H9 (cell line): ENCODE measurements at regions not wholly inside any gene's neighbourhood (a gene's known extent, or its start where the extent isn't known, plus 50 kb on each side); places are given as distances from the start of the nearest gene placed in this dataset.

Experiments
- DNase-seq: peaks from one replicate; pipeline ENCODE4 v3.0.0-alpha.2; 2017
- H2AFZ ChIP-seq: one replicate; pipeline ENCODE4 v1.6.1; 2013; ENCODE audit warnings: mild to moderate bottlenecking, low read length, control low read depth, moderate library complexity
- H2AK5ac ChIP-seq: 2 replicates; pipeline ENCODE4 v1.6.1; 2013; ENCODE audit warnings: low read length, control low read depth, mixed read lengths; ENCODE audit not compliant: insufficient read length
- H2BK120ac ChIP-seq: one replicate; pipeline ENCODE4 v1.6.1; 2013; ENCODE audit warnings: low read depth, mild to moderate bottlenecking, low read length, control low read depth, inconsistent platforms; ENCODE audit not compliant: poor library complexity, severe bottlenecking
- H2BK12ac ChIP-seq: 2 replicates; pipeline ENCODE4 v1.6.1; 2013; ENCODE audit warnings: low read length, control low read depth, mixed read lengths, low read depth; ENCODE audit not compliant: insufficient read length
- H2BK15ac ChIP-seq: 2 replicates; pipeline ENCODE4 v1.6.1; 2013; ENCODE audit warnings: low read depth, low read length, control low read depth
- H2BK20ac ChIP-seq: one replicate; pipeline ENCODE4 v1.6.1; 2013; ENCODE audit warnings: low read depth, mild to moderate bottlenecking, low read length, control low read depth, inconsistent platforms; ENCODE audit not compliant: poor library complexity, severe bottlenecking
- H2BK5ac ChIP-seq: 2 replicates; pipeline ENCODE4 v1.6.1; 2013; ENCODE audit warnings: low read length, control low read depth, mixed read lengths; ENCODE audit not compliant: insufficient read length
- H3K14ac ChIP-seq: 2 replicates; pipeline ENCODE4 v1.6.1; 2013; ENCODE audit warnings: low read length, control low read depth; ENCODE audit not compliant: insufficient read depth
- H3K18ac ChIP-seq: 2 replicates; pipeline ENCODE4 v1.6.1; 2013; ENCODE audit warnings: low read depth, mild to moderate bottlenecking, mixed read lengths, low read length, control low read depth; ENCODE audit not compliant: insufficient read length
- H3K23ac ChIP-seq: 2 replicates; pipeline ENCODE4 v1.6.1; 2013; ENCODE audit warnings: low read length, control low read depth, mixed read lengths, low read depth; ENCODE audit not compliant: insufficient read length
- H3K23me2 ChIP-seq: 2 replicates; pipeline ENCODE4 v1.6.1; 2013; ENCODE audit warnings: low read depth, mild to moderate bottlenecking, mixed read lengths, low read length, control low read depth; ENCODE audit not compliant: insufficient read length, poor library complexity, severe bottlenecking
- H3K27ac ChIP-seq: 2 replicates; pipeline ENCODE4 v1.5.1; 2013; ENCODE audit warnings: low read length, control low read depth, mixed read lengths, low read depth; ENCODE audit not compliant: insufficient read length
- H3K27me3 ChIP-seq: 2 replicates; pipeline ENCODE4 v1.6.1; 2013; ENCODE audit warnings: low read length, control low read depth, inconsistent platforms; ENCODE audit not compliant: insufficient read depth
- H3K4ac ChIP-seq: 2 replicates; pipeline ENCODE4 v1.6.1; 2013; ENCODE audit warnings: low read depth, mild to moderate bottlenecking, control low read depth, inconsistent platforms, low read length, moderate library complexity
- H3K4me1 ChIP-seq: 2 replicates; pipeline ENCODE4 v1.6.1; 2013; ENCODE audit warnings: low read length, control low read depth, inconsistent platforms; ENCODE audit not compliant: insufficient read depth
- H3K4me2 ChIP-seq: 2 replicates; pipeline ENCODE4 v1.6.1; 2013; ENCODE audit warnings: low read length, control low read depth, mixed read lengths; ENCODE audit not compliant: insufficient read length, insufficient read depth
- H3K56ac ChIP-seq: 2 replicates; pipeline ENCODE4 v1.6.1; 2013; ENCODE audit warnings: low read depth, mild to moderate bottlenecking, mixed read lengths, low read length, control low read depth; ENCODE audit not compliant: insufficient read length
- H3K79me1 ChIP-seq: 2 replicates; pipeline ENCODE4 v1.6.1; 2013; ENCODE audit warnings: low read depth, mild to moderate bottlenecking, moderate library complexity, low read length, control low read depth, inconsistent platforms; ENCODE audit not compliant: insufficient read depth, poor library complexity, severe bottlenecking
- H3K79me2 ChIP-seq: 2 replicates; pipeline ENCODE4 v1.6.1; 2013; ENCODE audit warnings: low read length, control low read depth, inconsistent platforms; ENCODE audit not compliant: insufficient read depth
- H3K9ac ChIP-seq: 2 replicates; pipeline ENCODE4 v1.6.1; 2013; ENCODE audit warnings: low read length, control low read depth, mixed read lengths; ENCODE audit not compliant: insufficient read length; ENCODE audit errors: extremely low read depth
- H3K9me3 ChIP-seq: one replicate; pipeline ENCODE4 v1.6.1; 2013; ENCODE audit warnings: low read depth, low read length, inconsistent platforms; ENCODE audit not compliant: control insufficient read depth
- H3T11ph ChIP-seq: one replicate; pipeline ENCODE4 v1.6.1; 2013; ENCODE audit warnings: mild to moderate bottlenecking, low read length, control low read depth, inconsistent platforms
- H4K20me1 ChIP-seq: one replicate; pipeline ENCODE4 v1.6.1; 2013; ENCODE audit not compliant: control insufficient read depth, insufficient read length, insufficient read depth
- H4K5ac ChIP-seq: 2 replicates; pipeline ENCODE4 v1.6.1; 2013; ENCODE audit warnings: low read depth, mild to moderate bottlenecking, mixed read lengths, low read length, control low read depth; ENCODE audit not compliant: insufficient read length
- H4K8ac ChIP-seq: replicated peaks from 2 replicates; pipeline ENCODE4 v1.6.1; 2013; ENCODE audit warnings: low read length, control low read depth, mixed read lengths, low read depth; ENCODE audit not compliant: insufficient read length
- H4K91ac ChIP-seq: 2 replicates; pipeline ENCODE4 v1.6.1; 2013; ENCODE audit warnings: low read depth, mild to moderate bottlenecking, moderate library complexity, mixed read lengths, low read length, control low read depth; ENCODE audit not compliant: insufficient read length
- H3K27ac Mint-ChIP-seq, 3 experiments: 2 replicates in 2 of 3; 3 replicates in 1 of 3; pipeline ENCODE4 v1.8.0; 2020 to 2021; ENCODE audit warnings: mixed read lengths in 3 of 3, mild to moderate bottlenecking in 1 of 3, moderate library complexity in 1 of 3
- H3K27me3 Mint-ChIP-seq: 2 replicates; pipeline ENCODE4 v1.8.0; 2021; ENCODE audit warnings: low read depth, mild to moderate bottlenecking, moderate library complexity, mixed read lengths
- H3K36me3 Mint-ChIP-seq, 3 experiments: 2 replicates in 2 of 3; 3 replicates in 1 of 3; pipeline ENCODE4 v1.8.0; 2020 to 2021; ENCODE audit warnings: low read depth in 3 of 3, mixed read lengths in 3 of 3; ENCODE audit not compliant: insufficient read depth in 1 of 3
- H3K4me1 Mint-ChIP-seq, 2 experiments: 2 replicates each; pipeline ENCODE4 v1.8.0; 2020; ENCODE audit warnings: mixed read lengths in 2 of 2
- H3K4me3 Mint-ChIP-seq, 2 experiments: 2 replicates in 1 of 2; 3 replicates in 1 of 2; pipeline ENCODE4 v1.8.0; 2020 to 2021; ENCODE audit warnings: mild to moderate bottlenecking in 2 of 2, mixed read lengths in 2 of 2, moderate library complexity in 1 of 2
- H3K9me3 Mint-ChIP-seq, 2 experiments: 2 replicates in 1 of 2; 3 replicates in 1 of 2; pipeline ENCODE4 v1.8.0; 2020; ENCODE audit warnings: mild to moderate bottlenecking in 2 of 2, mixed read lengths in 2 of 2, moderate library complexity in 1 of 2
- CTCF ChIP-seq: fragments of 200-600 bp; sonication (generic); conservative IDR thresholded peaks from 3 replicates; pipeline ENCODE4 v1.8.0; 2021; ENCODE audit warnings: antibody characterized with exemption, mild to moderate bottlenecking
- WGBS: extraction: QIAGEN DNeasy Blood & Tissue Kit; methylation state at CpG from one replicate; pipeline ENCODE4 v1.1.7; 2013; ENCODE audit warnings: missing lambda C conversion rate, low lambda C conversion rate, mixed read lengths; ENCODE audit not compliant: insufficient read length; ENCODE audit errors: extremely low coverage; 5-methylcytosine and 5-hydroxymethylcytosine counted together

- no peak overlapping the region for H2BK20ac ChIP-seq
- H4K5ac ChIP-seq = no peak overlapping the region
- H3K36me3 Mint-ChIP-seq = peaks cover 0 to 5% (median 0%) of the 10 kb centered on the region in 3 experiments; a peak in 3 of 7 replicates
- no peak overlapping the region for H3K4me3 Mint-ChIP-seq
- H3K27me3 Mint-ChIP-seq = peaks cover 33% of the 10 kb centered on the region
- H4K91ac ChIP-seq = no peak overlapping the region
- H2BK120ac ChIP-seq = no peak overlapping the region
- H2BK12ac ChIP-seq = no peak overlapping the region
- H3K4me1 Mint-ChIP-seq = peaks cover 13 to 31% of the 10 kb centered on the region in 2 experiments
- TF ChIP-seq CTCF = peak; percentile 61
- H3K23me2 ChIP-seq = no peaks in the 10 kb centered on the region
- H3K4me2 ChIP-seq = no peak overlapping the region
- H2AK5ac ChIP-seq = no peak overlapping the region
- H3K4me1 ChIP-seq = no peaks in the 10 kb centered on the region
- no peak overlapping the region for H3T11ph ChIP-seq
- H2AFZ ChIP-seq = no peak overlapping the region
- H4K8ac ChIP-seq = no peak overlapping the region
- no peak overlapping the region for H2BK15ac ChIP-seq
- no peak overlapping the region for H3K18ac ChIP-seq
- no CpG with 5 or more reads among the region's 6 CpGs for WGBS
- no peak overlapping the region for H3K9ac ChIP-seq
- no peak for DNase-seq
- H3K27me3 ChIP-seq = no peaks in the 10 kb centered on the region; the same call in 1 of the 2 replicates
- H3K27ac ChIP-seq = no peak overlapping the region
- H2BK5ac ChIP-seq = no peak overlapping the region
- H3K14ac ChIP-seq = no peak overlapping the region
- H3K9me3 Mint-ChIP-seq = peaks cover 2 to 8% of the 10 kb centered on the region in 2 experiments; a peak in 3 of 5 replicates
- no peaks in the 10 kb centered on the region for H3K9me3 ChIP-seq
- H3K27ac Mint-ChIP-seq = no peak overlapping the region
- no peaks in the 10 kb centered on the region for H4K20me1 ChIP-seq
- no peaks in the 10 kb centered on the region for H3K79me1 ChIP-seq
- no peaks in the 10 kb centered on the region for H3K79me2 ChIP-seq
- H3K4ac ChIP-seq = no peak overlapping the region
- no peak overlapping the region for H3K23ac ChIP-seq
- no peak overlapping the region for H3K56ac ChIP-seq
Measured at GRCh38 chr6:169930799-169931198, 179.4 kb downstream of the ERMARD start.
